Liver (tissue), 8 donors: ENCODE measurements at regions not wholly inside any gene's neighbourhood (a gene's known extent, or its start where the extent isn't known, plus 50 kb on each side); places are given as distances from the start of the nearest gene placed in this dataset.

Source experiments
- DNase-seq: peaks from one replicate; pipeline ENCODE4 v3.0.0-alpha.2; 2017; ENCODE audit warnings: low spot score
- H3K27ac ChIP-seq, 2 donors: one replicate each; pipeline ENCODE4 v1.7.0; 2013; ENCODE audit warnings: inconsistent platforms in 2 of 2, low read length in 2 of 2, control low read depth in 1 of 2, low read depth in 1 of 2, mild to moderate bottlenecking in 1 of 2
- H3K27me3 ChIP-seq, 4 donors: one replicate each; pipeline versions ENCODE4 v1.6.1 to v1.7.0; 2013; ENCODE audit warnings: low read length in 3 of 4, inconsistent platforms in 1 of 4, mild to moderate bottlenecking in 1 of 4, moderate library complexity in 1 of 4; ENCODE audit not compliant: control insufficient read depth in 4 of 4, insufficient read depth in 4 of 4
- H3K36me3 ChIP-seq, 4 donors: one replicate each; pipeline versions ENCODE4 v1.6.1 to v1.7.0; 2013; ENCODE audit warnings: low read length in 3 of 4, mild to moderate bottlenecking in 3 of 4, low read depth in 1 of 4, moderate library complexity in 1 of 4; ENCODE audit not compliant: control insufficient read depth in 4 of 4, insufficient read depth in 3 of 4
- H3K4me1 ChIP-seq, 4 donors: one replicate each; pipeline versions ENCODE4 v1.6.1 to v1.7.0; 2013; ENCODE audit warnings: low read length in 3 of 4, mild to moderate bottlenecking in 3 of 4, moderate library complexity in 1 of 4; ENCODE audit not compliant: control insufficient read depth in 4 of 4, insufficient read depth in 4 of 4
- H3K4me3 ChIP-seq, 3 donors: one replicate each; pipeline versions ENCODE4 v1.6.1 to v1.7.0; 2013; ENCODE audit warnings: low read length in 3 of 3, control low read depth in 1 of 3, low read depth in 1 of 3, mild to moderate bottlenecking in 1 of 3
- H3K9ac ChIP-seq, 2 donors: one replicate each; pipeline ENCODE4 v1.7.0; 2013; ENCODE audit warnings: low read length in 2 of 2, mild to moderate bottlenecking in 2 of 2, moderate library complexity in 2 of 2, control low read depth in 1 of 2, low read depth in 1 of 2
- H3K9me3 ChIP-seq, 4 donors: one replicate each; pipeline versions ENCODE4 v1.6.1 to v1.7.0; 2013; ENCODE audit warnings: low read length in 3 of 4; ENCODE audit not compliant: control insufficient read depth in 4 of 4
- EGR1 ChIP-seq, 2 donors: IDR thresholded peaks; 2 replicates each; pipeline ENCODE4 v1.6.1; 2016 to 2018; ENCODE audit warnings: antibody characterized with exemption in 2 of 2, low read depth in 2 of 2
- FOXA1 ChIP-seq: IDR thresholded peaks from 2 replicates; pipeline ENCODE4 v1.6.1; 2016; ENCODE audit warnings: antibody characterized with exemption
- FOXA2 ChIP-seq: IDR thresholded peaks from 2 replicates; pipeline ENCODE4 v1.6.1; 2016; ENCODE audit warnings: antibody characterized with exemption
- GABPA ChIP-seq, 2 donors: IDR thresholded peaks in 1 of 2; conservative IDR thresholded peaks in 1 of 2; 2 replicates each; pipeline ENCODE4 v1.6.1; 2016; ENCODE audit warnings: antibody characterized with exemption in 2 of 2, mild to moderate bottlenecking in 1 of 2, moderate library complexity in 1 of 2
- HNF4A ChIP-seq, 2 donors: conservative IDR thresholded peaks; 2 replicates each; pipeline ENCODE4 v1.6.1; 2016; ENCODE audit warnings: antibody characterized with exemption in 2 of 2, mild to moderate bottlenecking in 2 of 2
- HNF4G ChIP-seq: IDR thresholded peaks from 2 replicates; pipeline ENCODE4 v1.6.1; 2016; ENCODE audit warnings: antibody characterized with exemption
- JUND ChIP-seq, 2 donors: IDR thresholded peaks; 2 replicates each; pipeline ENCODE4 v1.6.1; 2016; ENCODE audit warnings: antibody characterized with exemption in 2 of 2
- NR2F2 ChIP-seq: IDR thresholded peaks from 2 replicates; pipeline ENCODE4 v1.6.1; 2016; ENCODE audit warnings: antibody characterized with exemption
- RAD21 ChIP-seq, 2 donors: IDR thresholded peaks; 2 replicates each; pipeline ENCODE4 v1.6.1; 2016; ENCODE audit warnings: antibody characterized with exemption in 2 of 2, mild to moderate bottlenecking in 2 of 2
- RXRA ChIP-seq, 2 donors: IDR thresholded peaks; 2 replicates each; pipeline ENCODE4 v1.6.1; 2017 to 2018; ENCODE audit warnings: antibody characterized with exemption in 2 of 2, mild to moderate bottlenecking in 1 of 2
- SP1 ChIP-seq: IDR thresholded peaks from 2 replicates; pipeline ENCODE4 v1.6.1; 2018; ENCODE audit warnings: antibody characterized with exemption, mild to moderate bottlenecking
- TAF1 ChIP-seq: conservative IDR thresholded peaks from 2 replicates; pipeline ENCODE4 v1.6.1; 2016; ENCODE audit warnings: antibody characterized with exemption, mild to moderate bottlenecking
- YY1 ChIP-seq: IDR thresholded peaks from 2 replicates; pipeline ENCODE4 v1.6.1; 2016; ENCODE audit warnings: antibody characterized with exemption, mild to moderate bottlenecking
- WGBS: extraction: QIAGEN DNeasy Blood & Tissue Kit; methylation state at CpG from one replicate; pipeline ENCODE4 v1.1.7; 2013; 5-methylcytosine and 5-hydroxymethylcytosine counted together
- TF ChIP-seq, protein P1 (sequence below): fragments of 150-350 bp; IDR thresholded peaks from 2 replicates; pipeline ENCODE4 v1.5.1; 2017; ENCODE audit warnings: improper control_type of control experiment, low read depth, low read length; ENCODE audit not compliant: missing input control
- TF ChIP-seq, protein P2 (sequence below): IDR thresholded peaks from 2 replicates; pipeline ENCODE4 v1.6.1; 2016; ENCODE audit warnings: antibody characterized with exemption
- TF ChIP-seq, protein P3 (sequence below): IDR thresholded peaks from 2 replicates; pipeline ENCODE4 v1.6.1; 2016; ENCODE audit warnings: antibody characterized with exemption, mild to moderate bottlenecking
- TF ChIP-seq, protein P4 (sequence below): IDR thresholded peaks from 2 replicates; pipeline ENCODE4 v1.6.1; 2016; ENCODE audit warnings: antibody characterized with exemption
- TF ChIP-seq, protein P5 (sequence below): IDR thresholded peaks from 2 replicates; pipeline ENCODE4 v1.6.1; 2016; ENCODE audit warnings: antibody characterized with exemption
- donor health status: healthy.
- donor health status: healthy.
- donor health status: healthy.
- donor health status: healthy.
- donor health status: healthy.

DNA sequence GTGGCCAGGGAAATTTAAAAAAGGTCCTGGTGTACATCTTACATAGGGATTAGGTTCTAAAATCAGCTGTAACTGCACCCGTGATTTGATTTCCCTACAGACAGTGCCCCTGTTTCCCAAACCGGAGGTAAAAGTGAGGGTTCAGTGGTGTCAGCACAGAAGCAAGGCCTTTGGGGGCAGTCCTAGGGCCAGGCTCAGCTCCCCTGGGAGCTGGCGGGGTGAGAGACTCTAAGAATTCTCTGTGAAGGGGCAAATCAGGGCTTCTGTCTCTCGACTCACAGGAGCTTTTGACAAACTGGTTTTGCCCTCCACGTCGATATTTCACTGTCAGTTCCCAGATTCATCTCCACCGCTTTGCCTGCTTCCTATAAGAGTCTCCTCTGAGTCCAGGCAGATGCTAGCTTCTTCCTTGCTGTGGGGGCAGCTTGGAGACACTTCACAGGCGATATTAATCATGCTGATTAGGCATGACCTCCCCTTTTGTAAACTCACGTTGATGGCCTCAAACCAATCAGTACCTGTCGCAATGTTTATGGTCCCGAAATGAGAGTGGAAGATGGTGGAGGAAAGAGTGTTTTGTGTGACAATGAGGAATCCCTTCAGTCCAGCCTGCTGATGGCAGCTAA, 234.2 kb upstream of the TOX3 start:
- TF ChIP-seq, protein P1, sequence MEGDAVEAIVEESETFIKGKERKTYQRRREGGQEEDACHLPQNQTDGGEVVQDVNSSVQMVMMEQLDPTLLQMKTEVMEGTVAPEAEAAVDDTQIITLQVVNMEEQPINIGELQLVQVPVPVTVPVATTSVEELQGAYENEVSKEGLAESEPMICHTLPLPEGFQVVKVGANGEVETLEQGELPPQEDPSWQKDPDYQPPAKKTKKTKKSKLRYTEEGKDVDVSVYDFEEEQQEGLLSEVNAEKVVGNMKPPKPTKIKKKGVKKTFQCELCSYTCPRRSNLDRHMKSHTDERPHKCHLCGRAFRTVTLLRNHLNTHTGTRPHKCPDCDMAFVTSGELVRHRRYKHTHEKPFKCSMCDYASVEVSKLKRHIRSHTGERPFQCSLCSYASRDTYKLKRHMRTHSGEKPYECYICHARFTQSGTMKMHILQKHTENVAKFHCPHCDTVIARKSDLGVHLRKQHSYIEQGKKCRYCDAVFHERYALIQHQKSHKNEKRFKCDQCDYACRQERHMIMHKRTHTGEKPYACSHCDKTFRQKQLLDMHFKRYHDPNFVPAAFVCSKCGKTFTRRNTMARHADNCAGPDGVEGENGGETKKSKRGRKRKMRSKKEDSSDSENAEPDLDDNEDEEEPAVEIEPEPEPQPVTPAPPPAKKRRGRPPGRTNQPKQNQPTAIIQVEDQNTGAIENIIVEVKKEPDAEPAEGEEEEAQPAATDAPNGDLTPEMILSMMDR = no peak
- TF ChIP-seq FOXA2 = no peak
- TF ChIP-seq TAF1 = no peak
- TF ChIP-seq RAD21 (IDR thresholded peaks at IDR 0.05) = no peak
- TF ChIP-seq, protein P2, sequence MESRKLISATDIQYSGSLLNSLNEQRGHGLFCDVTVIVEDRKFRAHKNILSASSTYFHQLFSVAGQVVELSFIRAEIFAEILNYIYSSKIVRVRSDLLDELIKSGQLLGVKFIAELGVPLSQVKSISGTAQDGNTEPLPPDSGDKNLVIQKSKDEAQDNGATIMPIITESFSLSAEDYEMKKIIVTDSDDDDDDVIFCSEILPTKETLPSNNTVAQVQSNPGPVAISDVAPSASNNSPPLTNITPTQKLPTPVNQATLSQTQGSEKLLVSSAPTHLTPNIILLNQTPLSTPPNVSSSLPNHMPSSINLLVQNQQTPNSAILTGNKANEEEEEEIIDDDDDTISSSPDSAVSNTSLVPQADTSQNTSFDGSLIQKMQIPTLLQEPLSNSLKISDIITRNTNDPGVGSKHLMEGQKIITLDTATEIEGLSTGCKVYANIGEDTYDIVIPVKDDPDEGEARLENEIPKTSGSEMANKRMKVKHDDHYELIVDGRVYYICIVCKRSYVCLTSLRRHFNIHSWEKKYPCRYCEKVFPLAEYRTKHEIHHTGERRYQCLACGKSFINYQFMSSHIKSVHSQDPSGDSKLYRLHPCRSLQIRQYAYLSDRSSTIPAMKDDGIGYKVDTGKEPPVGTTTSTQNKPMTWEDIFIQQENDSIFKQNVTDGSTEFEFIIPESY = no peak
- no peak for TF ChIP-seq HNF4A (conservative IDR thresholded peaks at IDR 0.05)
- TF ChIP-seq, protein P3, sequence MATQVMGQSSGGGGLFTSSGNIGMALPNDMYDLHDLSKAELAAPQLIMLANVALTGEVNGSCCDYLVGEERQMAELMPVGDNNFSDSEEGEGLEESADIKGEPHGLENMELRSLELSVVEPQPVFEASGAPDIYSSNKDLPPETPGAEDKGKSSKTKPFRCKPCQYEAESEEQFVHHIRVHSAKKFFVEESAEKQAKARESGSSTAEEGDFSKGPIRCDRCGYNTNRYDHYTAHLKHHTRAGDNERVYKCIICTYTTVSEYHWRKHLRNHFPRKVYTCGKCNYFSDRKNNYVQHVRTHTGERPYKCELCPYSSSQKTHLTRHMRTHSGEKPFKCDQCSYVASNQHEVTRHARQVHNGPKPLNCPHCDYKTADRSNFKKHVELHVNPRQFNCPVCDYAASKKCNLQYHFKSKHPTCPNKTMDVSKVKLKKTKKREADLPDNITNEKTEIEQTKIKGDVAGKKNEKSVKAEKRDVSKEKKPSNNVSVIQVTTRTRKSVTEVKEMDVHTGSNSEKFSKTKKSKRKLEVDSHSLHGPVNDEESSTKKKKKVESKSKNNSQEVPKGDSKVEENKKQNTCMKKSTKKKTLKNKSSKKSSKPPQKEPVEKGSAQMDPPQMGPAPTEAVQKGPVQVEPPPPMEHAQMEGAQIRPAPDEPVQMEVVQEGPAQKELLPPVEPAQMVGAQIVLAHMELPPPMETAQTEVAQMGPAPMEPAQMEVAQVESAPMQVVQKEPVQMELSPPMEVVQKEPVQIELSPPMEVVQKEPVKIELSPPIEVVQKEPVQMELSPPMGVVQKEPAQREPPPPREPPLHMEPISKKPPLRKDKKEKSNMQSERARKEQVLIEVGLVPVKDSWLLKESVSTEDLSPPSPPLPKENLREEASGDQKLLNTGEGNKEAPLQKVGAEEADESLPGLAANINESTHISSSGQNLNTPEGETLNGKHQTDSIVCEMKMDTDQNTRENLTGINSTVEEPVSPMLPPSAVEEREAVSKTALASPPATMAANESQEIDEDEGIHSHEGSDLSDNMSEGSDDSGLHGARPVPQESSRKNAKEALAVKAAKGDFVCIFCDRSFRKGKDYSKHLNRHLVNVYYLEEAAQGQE = no peak
- TF ChIP-seq YY1 = no peak
- TF ChIP-seq, protein P4, sequence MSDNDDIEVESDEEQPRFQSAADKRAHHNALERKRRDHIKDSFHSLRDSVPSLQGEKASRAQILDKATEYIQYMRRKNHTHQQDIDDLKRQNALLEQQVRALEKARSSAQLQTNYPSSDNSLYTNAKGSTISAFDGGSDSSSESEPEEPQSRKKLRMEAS = no peak
- TF ChIP-seq SP1 = no peak
- TF ChIP-seq RXRA (IDR thresholded peaks at IDR 0.05) = no peak
- no peak for TF ChIP-seq GABPA (IDR thresholded peaks at IDR 0.05 in 1 of 2, conservative IDR thresholded peaks at IDR 0.05 in 1 of 2)
- TF ChIP-seq, protein P5, sequence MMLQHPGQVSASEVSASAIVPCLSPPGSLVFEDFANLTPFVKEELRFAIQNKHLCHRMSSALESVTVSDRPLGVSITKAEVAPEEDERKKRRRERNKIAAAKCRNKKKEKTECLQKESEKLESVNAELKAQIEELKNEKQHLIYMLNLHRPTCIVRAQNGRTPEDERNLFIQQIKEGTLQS = no peak
- no peak for TF ChIP-seq FOXA1
- TF ChIP-seq EGR1 (IDR thresholded peaks at IDR 0.05; ENCODE audit: low read depth in 2 of 2) = no peak
- TF ChIP-seq NR2F2 = no peak
- TF ChIP-seq HNF4G = no peak
- TF ChIP-seq JUND (IDR thresholded peaks at IDR 0.05) = no peak
- H3K27ac ChIP-seq = no peak overlapping the region
- H3K4me3 ChIP-seq = no peak overlapping the region
- WGBS = 80% methylated on average over 11 of the region's 11 CpGs
- no peaks in the 10 kb centered on the region for H3K4me1 ChIP-seq
- H3K36me3 ChIP-seq = no peaks in the 10 kb centered on the region
- H3K27me3 ChIP-seq = no peaks in the 10 kb centered on the region
- no peak overlapping the region for H3K9ac ChIP-seq
- no peak for DNase-seq
- no peaks in the 10 kb centered on the region for H3K9me3 ChIP-seq
